ENCODE measurements at regions not wholly inside any gene's neighbourhood (a gene's known extent, or its start where the extent isn't known, plus 50 kb on each side); places are given as distances from the start of the nearest gene placed in this dataset.

- no peak overlapping the region for H3K27ac ChIP-seq (ENCODE audit: insufficient read length, low read depth, low read length)
- DNase-seq, result no peak
- H3K9me3 ChIP-seq (ENCODE audit: control insufficient read depth, low read depth, low read length), result no peaks in the 10 kb centered on the region
- H3K36me3 Mint-ChIP-seq (ENCODE audit: insufficient read depth in 1 of 3, low read depth in 3 of 3), result peaks cover 0 to under 1% (median 0%) of the 10 kb centered on the region in 3 experiments; a peak in 1 of 7 replicates
- H3K27ac Mint-ChIP-seq, result no peak overlapping the region
- no peak overlapping the region for H4K5ac ChIP-seq (ENCODE audit: insufficient read length, low read depth, low read length)
- H2BK15ac ChIP-seq (ENCODE audit: low read depth, low read length), result no peak overlapping the region
- H3K9me3 Mint-ChIP-seq, result peaks cover 0 to 2% of the 10 kb centered on the region in 2 experiments; a peak in 3 of 5 replicates
- H2AFZ ChIP-seq (ENCODE audit: low read length), result no peak overlapping the region
- H3K56ac ChIP-seq (ENCODE audit: insufficient read length, low read depth, low read length), result no peak overlapping the region
- no peaks in the 10 kb centered on the region for H4K20me1 ChIP-seq (ENCODE audit: control insufficient read depth, insufficient read depth, insufficient read length)
- H2BK12ac ChIP-seq (ENCODE audit: insufficient read length, low read depth, low read length), result no peak overlapping the region
- H3K4me2 ChIP-seq (ENCODE audit: insufficient read depth, insufficient read length, low read length), result no peak overlapping the region
- H2AK5ac ChIP-seq (ENCODE audit: insufficient read length, low read length), result no peak overlapping the region
- H3K27me3 ChIP-seq (ENCODE audit: insufficient read depth, low read length), result no peaks in the 10 kb centered on the region
- no peak overlapping the region for H3K4me3 Mint-ChIP-seq
- no peak overlapping the region for H3K23ac ChIP-seq (ENCODE audit: insufficient read length, low read depth, low read length)
- no peak overlapping the region for H2BK5ac ChIP-seq (ENCODE audit: insufficient read length, low read length)
- TF ChIP-seq CTCF (conservative IDR thresholded peaks at IDR 0.05), result no peak
- no peaks in the 10 kb centered on the region; the same call in none of the 2 replicates for H3K27me3 Mint-ChIP-seq (ENCODE audit: low read depth)
- H3K9ac ChIP-seq (ENCODE audit: extremely low read depth, insufficient read length, low read length), result no peak overlapping the region
- H4K8ac ChIP-seq (replicated peaks; ENCODE audit: insufficient read length, low read depth, low read length), result no peak overlapping the region
- no peak overlapping the region for H3K4ac ChIP-seq (ENCODE audit: low read depth, low read length)
- H3T11ph ChIP-seq (ENCODE audit: low read length), result no peak overlapping the region
- no peak overlapping the region for H2BK20ac ChIP-seq (ENCODE audit: low read depth, low read length, poor library complexity, severe bottlenecking)
- no peak overlapping the region for H3K14ac ChIP-seq (ENCODE audit: insufficient read depth, low read length)
- no peak overlapping the region for H3K18ac ChIP-seq (ENCODE audit: insufficient read length, low read depth, low read length)
- no peak overlapping the region for H4K91ac ChIP-seq (ENCODE audit: insufficient read length, low read depth, low read length)
- H3K4me1 ChIP-seq (ENCODE audit: insufficient read depth, low read length), result no peaks in the 10 kb centered on the region
- no peaks in the 10 kb centered on the region for H3K23me2 ChIP-seq (ENCODE audit: insufficient read length, low read depth, low read length, poor library complexity, severe bottlenecking)
- 0 out of 4 replicates have a peak, but pooled peaks cover 0 to 5% of the 10 kb centered on the region in 2 experiments for H3K4me1 Mint-ChIP-seq
- H3K79me1 ChIP-seq (ENCODE audit: insufficient read depth, low read depth, low read length, poor library complexity, severe bottlenecking), result no peaks in the 10 kb centered on the region
- H3K79me2 ChIP-seq (ENCODE audit: insufficient read depth, low read length), result no peaks in the 10 kb centered on the region
- no peak overlapping the region for H2BK120ac ChIP-seq (ENCODE audit: low read depth, low read length, poor library complexity, severe bottlenecking)
Measured at GRCh38 chr5:66416698-66417097, 179.5 kb upstream of the MAST4 start.

Data from H9 (cell line).